K562 (cell line): ENCODE measurements at regions not wholly inside any gene's neighbourhood (a gene's known extent, or its start where the extent isn't known, plus 50 kb on each side); places are given as distances from the start of the nearest gene placed in this dataset.

Experiments used
- ATAC-seq: fragments of 200-7000 bp; cut with Tn5 transposase; 3 replicates; pipeline ENCODE4 v1.9.1; 2020; ENCODE audit warnings: moderate library complexity
- BruUV-seq: library from RNA; stranded (reverse); fragments of 400-500 nt; replicated peaks from 2 replicates; lab custom pipeline; 2021; lab: Mats Ljungman, UMichigan
- CTCF ChIA-PET: fragments of 300-600 bp; formaldehyde crosslinking; extraction: SDS; loops from one replicate; lab custom pipeline; 2021; ENCODE audit warnings: low intra/inter-chr PET ratio; lab: Yijun Ruan, JAX
- POLR2A ChIA-PET: fragments of 300-600, 350-650 bp; sonication (Branson Sonifier 250); formaldehyde crosslinking; extraction: SDS; loops from one replicate; lab custom pipeline; 2021; ENCODE audit warnings: antibody characterized with exemption, inconsistent platforms; lab: Yijun Ruan, JAX
- DNase-seq, 4 experiments: peaks; one replicate each; pipeline versions ENCODE4 v3.0.0 to v3.0.0-alpha.2; 2011 to 2018; ENCODE audit warnings: low spot score in 3 of 4, mixed read lengths in 3 of 4; ENCODE audit errors: extremely low read depth in 1 of 4
- FAIRE-seq: peaks from 2 replicates; lab custom pipeline; 2011; peaks lifted over from hg19 to GRCh38; lab: Jason Lieb, UNC
- H2AFZ ChIP-seq: 2 replicates; pipeline ENCODE4 v1.6.0; 2011; ENCODE audit warnings: low read depth, low read length, control low read depth, inconsistent platforms
- H3K27ac ChIP-seq: fragments of 200-600 bp; 3 replicates; pipeline ENCODE4 v1.8.0; 2011; ENCODE audit warnings: low read depth, mild to moderate bottlenecking, control low read depth, inconsistent platforms, low read length, moderate library complexity, mixed read lengths; ENCODE audit errors: extremely low read depth
- H3K27me3 ChIP-seq, 2 experiments: fragments of 300-600 bp in 1 of 2; 2 replicates in 1 of 2; 3 replicates in 1 of 2; pipeline versions ENCODE4 v1.6.0 to v1.8.0; 2011; ENCODE audit warnings: inconsistent platforms in 2 of 2, low read length in 2 of 2, mild to moderate bottlenecking in 1 of 2, mixed read lengths in 1 of 2, moderate library complexity in 1 of 2; ENCODE audit not compliant: control insufficient read depth in 2 of 2, insufficient read depth in 2 of 2
- H3K36me3 ChIP-seq: fragments of 300-600 bp; 3 replicates; pipeline ENCODE4 v1.8.0; 2011; ENCODE audit warnings: mild to moderate bottlenecking, low read length, inconsistent platforms; ENCODE audit not compliant: control insufficient read depth, insufficient read depth
- H3K4me1 ChIP-seq, 2 experiments: fragments of 200-600 bp in 1 of 2; replicated peaks in 1 of 2; 2 replicates in 1 of 2; 3 replicates in 1 of 2; pipeline versions ENCODE4 v1.5.1 to v1.8.0; 2011; ENCODE audit warnings: inconsistent platforms in 2 of 2, low read length in 2 of 2, mild to moderate bottlenecking in 1 of 2, mixed read lengths in 1 of 2, moderate library complexity in 1 of 2; ENCODE audit not compliant: control insufficient read depth in 2 of 2, insufficient read depth in 2 of 2
- H3K4me2 ChIP-seq: 2 replicates; pipeline ENCODE4 v1.6.1; 2011; ENCODE audit warnings: low read length, control low read depth, inconsistent platforms, mixed read lengths; ENCODE audit not compliant: insufficient read depth
- H3K4me3 ChIP-seq: fragments of 200-600 bp; sonication (generic), shearing (Covaris generic); 2 replicates; pipeline ENCODE4 v1.5.1; 2016; ENCODE audit warnings: control low read depth, inconsistent platforms
- H3K79me2 ChIP-seq: fragments of 200-600 bp; 3 replicates; pipeline ENCODE4 v1.8.0; 2011; ENCODE audit warnings: low read length, inconsistent platforms; ENCODE audit not compliant: control insufficient read depth, insufficient read depth
- H3K9ac ChIP-seq, 2 experiments: 2 replicates each; pipeline versions ENCODE4 v1.6.0 to v1.6.1; 2011; ENCODE audit warnings: low read depth in 2 of 2, low read length in 2 of 2, control low read depth in 1 of 2, inconsistent platforms in 1 of 2, mild to moderate bottlenecking in 1 of 2, mixed read lengths in 1 of 2; ENCODE audit not compliant: insufficient read depth in 1 of 2
- H3K9me1 ChIP-seq: one replicate; pipeline ENCODE4 v1.6.0; 2011; ENCODE audit warnings: inconsistent platforms, mild to moderate bottlenecking, low read length, moderate library complexity; ENCODE audit not compliant: control insufficient read depth, insufficient read depth
- H3K9me3 ChIP-seq: replicated peaks from 2 replicates; pipeline ENCODE4 v1.5.1; 2011; ENCODE audit warnings: low read depth, low read length, inconsistent platforms; ENCODE audit not compliant: control insufficient read depth, insufficient read depth
- H4K20me1 ChIP-seq: replicated peaks from 2 replicates; pipeline ENCODE4 v1.6.1; 2011; ENCODE audit warnings: low read length, inconsistent platforms, mixed read lengths; ENCODE audit not compliant: control insufficient read depth, insufficient read depth
- FIP1L1 ChIP-seq: fragments of 200-400 bp; formaldehyde crosslinking; IDR thresholded peaks from 2 replicates; pipeline ENCODE4 v1.6.1; 2018; ENCODE audit warnings: mild to moderate bottlenecking, low read depth, low read length; ENCODE audit not compliant: poor library complexity, severe bottlenecking
- GABPA ChIP-seq: fragments of 200-800 bp; sonication (Bioruptor generic); conservative IDR thresholded peaks from 2 replicates; pipeline ENCODE4 v1.6.1; 2016; ENCODE audit warnings: low read depth, missing genetic modification characterization, missing compliant biosample characterization
- KLF6 ChIP-seq: fragments of 250-450 bp; sonication (Bioruptor Pico); IDR thresholded peaks from 2 replicates; pipeline ENCODE4 v1.4.0; 2020; ENCODE audit warnings: mild to moderate bottlenecking, moderate library complexity, borderline replicate concordance
- NFYB ChIP-seq: IDR thresholded peaks from 2 replicates; pipeline ENCODE4 v1.6.1; 2011; ENCODE audit warnings: mild to moderate bottlenecking, moderate library complexity; ENCODE audit not compliant: insufficient read length; ENCODE audit errors: extremely low read depth
- OTX1 ChIP-seq: fragments of 450-650 bp; formaldehyde crosslinking; IDR thresholded peaks from 2 replicates; pipeline ENCODE4 v1.4.0; 2022; ENCODE audit warnings: mild to moderate bottlenecking
- PHB2 ChIP-seq: fragments of 450-650 bp; IDR thresholded peaks from 2 replicates; pipeline ENCODE4 v1.6.1; 2017; ENCODE audit warnings: low read depth
- POLR2H ChIP-seq: IDR thresholded peaks from 2 replicates; pipeline ENCODE4 v1.6.1; 2016; ENCODE audit warnings: missing genetic modification characterization, low read depth, mild to moderate bottlenecking, control low read depth, missing compliant biosample characterization, moderate library complexity
- RB1 ChIP-seq: fragments of 450-650 bp; IDR thresholded peaks from 2 replicates; pipeline ENCODE4 v1.6.1; 2017; ENCODE audit warnings: low read depth, mild to moderate bottlenecking
- SMAD1 ChIP-seq: fragments of 150-350 bp; IDR thresholded peaks from 2 replicates; pipeline ENCODE4 v1.6.1; 2014; ENCODE audit warnings: low read length, low read depth; ENCODE audit not compliant: partially characterized antibody
- SMAD4 ChIP-seq: fragments of 250-450 bp; sonication (Bioruptor Pico); conservative IDR thresholded peaks from 2 replicates; pipeline ENCODE4 v1.8.0; 2021; ENCODE audit warnings: inconsistent platforms, mild to moderate bottlenecking, moderate library complexity
- SRSF1 ChIP-seq: fragments of 200-400 bp; formaldehyde crosslinking; IDR thresholded peaks from 2 replicates; pipeline ENCODE4 v1.6.1; 2017; ENCODE audit warnings: mild to moderate bottlenecking, low read depth, low read length, moderate library complexity
- ZBTB1 ChIP-seq: sonication (generic); formaldehyde crosslinking; IDR thresholded peaks from 2 replicates; pipeline ENCODE4 v1.8.1; 2023; ENCODE audit warnings: missing genetic modification reagents, low read depth, mild to moderate bottlenecking, borderline replicate concordance
- ZFPM2 ChIP-seq: fragments of 250-450 bp; sonication (Bioruptor Pico); IDR thresholded peaks from 2 replicates; pipeline ENCODE4 v1.5.1; 2022; ENCODE audit warnings: mild to moderate bottlenecking
- ZNF316 ChIP-seq: fragments of 450-650 bp; IDR thresholded peaks from 2 replicates; pipeline ENCODE4 v1.6.1; 2016
- WGBS: fragments of 100-300 bp; shearing (Covaris generic); methylation state at CpG from one replicate; pipeline ENCODE4 v1.1.6; 2016; ENCODE audit warnings: low coverage, mixed read lengths; ENCODE audit not compliant: insufficient coverage; ENCODE audit errors: missing lambda C conversion rate; 5-methylcytosine and 5-hydroxymethylcytosine counted together
- in situ Hi-C: fragments of 300-500 bp; cut with MboI; formaldehyde crosslinking; loops from 4 replicates; pipeline ENCODE4 v1.15.0; 2018; ENCODE audit warnings: inconsistent platforms, mixed read lengths
- intact Hi-C: fragments of 100-400 bp; cut with micrococcal nuclease; formaldehyde crosslinking; loops from 2 replicates; pipeline ENCODE4 v1.14.2; 2022
- TF ChIP-seq, protein P1 (sequence below): fragments of 250-450 bp; sonication (Bioruptor Pico); IDR thresholded peaks from 2 replicates; pipeline ENCODE4 v1.5.1; 2021; ENCODE audit warnings: mild to moderate bottlenecking
- TF ChIP-seq, protein P2 (sequence below): fragments of 250-450 bp; sonication (Bioruptor Pico); IDR thresholded peaks from 2 replicates; pipeline ENCODE4 v1.9.0; 2021; ENCODE audit warnings: mild to moderate bottlenecking, inconsistent platforms

DNA sequence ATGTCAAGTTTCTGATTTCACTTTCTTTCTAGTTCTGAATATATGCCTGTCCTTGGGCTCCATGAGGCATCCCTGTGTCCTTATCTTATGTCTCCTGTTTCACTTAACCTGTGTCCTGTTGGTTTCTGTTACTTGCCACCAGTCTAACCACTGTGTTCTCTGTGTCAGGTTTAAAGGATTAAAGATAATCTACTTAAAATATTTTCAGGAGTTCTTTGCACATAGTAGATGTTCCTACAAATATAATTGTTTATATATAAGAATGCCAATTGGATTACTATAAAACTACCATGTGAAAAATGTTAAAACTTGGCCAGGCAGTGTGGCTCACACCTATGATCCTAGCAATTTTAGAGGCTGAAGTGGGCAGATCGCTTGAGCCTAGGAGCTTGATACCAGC is 406.4 kb downstream of the CCER1 start:
- H3K27me3 ChIP-seq = no peaks in the 10 kb centered on the region
- H2AFZ ChIP-seq = no peak overlapping the region
- intact Hi-C loops = no loop called here
- 0% methylated on average over 1 of the region's 1 CpG for WGBS
- TF ChIP-seq SRSF1 (no peak), GABPA (tag) (no peak), FIP1L1 (no peak), POLR2H (no peak), KLF6 (CRISPR knock-in tag) (no peak), ZBTB1 (CRISPR knock-in tag) (no peak), ZNF316 (no peak), OTX1 (CRISPR knock-in tag) (no peak), SMAD1 (no peak), ZFPM2 (CRISPR knock-in tag) (no peak), PHB2 (no peak), NFYB (no peak), SMAD4 (CRISPR knock-in tag) (no peak), RB1 (no peak)
- TF ChIP-seq, protein P1, sequence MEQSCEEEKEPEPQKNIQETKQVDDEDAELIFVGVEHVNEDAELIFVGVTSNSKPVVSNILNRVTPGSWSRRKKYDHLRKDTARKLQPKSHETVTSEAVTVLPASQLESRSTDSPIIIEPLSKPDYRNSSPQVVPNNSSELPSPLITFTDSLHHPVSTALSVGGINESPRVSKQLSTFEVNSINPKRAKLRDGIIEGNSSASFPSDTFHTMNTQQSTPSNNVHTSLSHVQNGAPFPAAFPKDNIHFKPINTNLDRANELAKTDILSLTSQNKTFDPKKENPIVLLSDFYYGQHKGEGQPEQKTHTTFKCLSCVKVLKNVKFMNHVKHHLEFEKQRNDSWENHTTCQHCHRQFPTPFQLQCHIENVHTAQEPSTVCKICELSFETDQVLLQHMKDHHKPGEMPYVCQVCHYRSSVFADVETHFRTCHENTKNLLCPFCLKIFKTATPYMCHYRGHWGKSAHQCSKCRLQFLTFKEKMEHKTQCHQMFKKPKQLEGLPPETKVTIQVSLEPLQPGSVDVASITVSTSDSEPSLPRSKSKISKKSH (CRISPR knock-in tag) = no peak
- TF ChIP-seq, protein P2, sequence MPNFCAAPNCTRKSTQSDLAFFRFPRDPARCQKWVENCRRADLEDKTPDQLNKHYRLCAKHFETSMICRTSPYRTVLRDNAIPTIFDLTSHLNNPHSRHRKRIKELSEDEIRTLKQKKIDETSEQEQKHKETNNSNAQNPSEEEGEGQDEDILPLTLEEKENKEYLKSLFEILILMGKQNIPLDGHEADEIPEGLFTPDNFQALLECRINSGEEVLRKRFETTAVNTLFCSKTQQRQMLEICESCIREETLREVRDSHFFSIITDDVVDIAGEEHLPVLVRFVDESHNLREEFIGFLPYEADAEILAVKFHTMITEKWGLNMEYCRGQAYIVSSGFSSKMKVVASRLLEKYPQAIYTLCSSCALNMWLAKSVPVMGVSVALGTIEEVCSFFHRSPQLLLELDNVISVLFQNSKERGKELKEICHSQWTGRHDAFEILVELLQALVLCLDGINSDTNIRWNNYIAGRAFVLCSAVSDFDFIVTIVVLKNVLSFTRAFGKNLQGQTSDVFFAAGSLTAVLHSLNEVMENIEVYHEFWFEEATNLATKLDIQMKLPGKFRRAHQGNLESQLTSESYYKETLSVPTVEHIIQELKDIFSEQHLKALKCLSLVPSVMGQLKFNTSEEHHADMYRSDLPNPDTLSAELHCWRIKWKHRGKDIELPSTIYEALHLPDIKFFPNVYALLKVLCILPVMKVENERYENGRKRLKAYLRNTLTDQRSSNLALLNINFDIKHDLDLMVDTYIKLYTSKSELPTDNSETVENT (CRISPR knock-in tag) = no peak
- H3K4me3 ChIP-seq = no peak overlapping the region
- H3K9me1 ChIP-seq = no peaks in the 10 kb centered on the region
- no peaks in the 10 kb centered on the region; the same call in 1 of the 2 replicates for H3K9me3 ChIP-seq
- no peak overlapping the region for H3K27ac ChIP-seq
- H3K36me3 ChIP-seq = no peaks in the 10 kb centered on the region
- no peaks in the 10 kb centered on the region for H4K20me1 ChIP-seq
- ChIA-PET CTCF (no interaction called here), POLR2A (no interaction called here)
- ATAC-seq (no peak), DNase-seq (no peak), FAIRE-seq (no peak)
- no TSS peak for BruUV-seq
- no peaks in the 10 kb centered on the region for H3K79me2 ChIP-seq
- in situ Hi-C loops = no loop called here
- no peak overlapping the region for H3K4me2 ChIP-seq
- H3K4me1 ChIP-seq = no peaks in the 10 kb centered on the region
- no peak overlapping the region for H3K9ac ChIP-seq
